GM12878 (cell line): ENCODE measurements at regions not wholly inside any gene's neighbourhood (a gene's known extent, or its start where the extent isn't known, plus 50 kb on each side); places are given as distances from the start of the nearest gene placed in this dataset.
A peak's percentile ranks its signal among the peaks of the same experiment; 100 is the strongest.

Source experiments
- ATAC-seq: fragments of 200-7000 bp; cut with Tn5 transposase; 3 replicates; pipeline ENCODE4 v1.9.1; 2020; ENCODE audit warnings: mild to moderate bottlenecking, moderate library complexity
- BruUV-seq: library from RNA; stranded (reverse); fragments of 400-500 nt; replicated peaks from 2 replicates; lab custom pipeline; 2021; lab: Mats Ljungman, UMichigan
- CTCF ChIA-PET: fragments of 300-600 bp; sonication (Branson Sonifier 250); formaldehyde crosslinking; extraction: SDS; loops from one replicate; lab custom pipeline; 2021; ENCODE audit warnings: inconsistent platforms; lab: Yijun Ruan, JAX
- POLR2A ChIA-PET: fragments of 350-600 bp; formaldehyde crosslinking; extraction: SDS; loops from one replicate; lab custom pipeline; 2021; ENCODE audit warnings: inconsistent platforms; lab: Charles Lee
- RAD21 ChIA-PET: fragments of 300-600 bp; sonication (Branson Sonifier 250); formaldehyde crosslinking; loops from one replicate; lab custom pipeline; 2023; ENCODE audit warnings: antibody characterized with exemption; ENCODE audit not compliant: unreplicated experiment; lab: Charles Lee
- SMC1A ChIA-PET: fragments of 300-600 bp; sonication (Branson Sonifier 250); formaldehyde crosslinking; loops from one replicate; lab custom pipeline; 2023; ENCODE audit not compliant: unreplicated experiment, uncharacterized antibody; lab: Charles Lee
- DNase-seq: peaks from one replicate; pipeline ENCODE4 v3.0.0-alpha.2; 2011; ENCODE audit warnings: low read depth, low spot score
- FAIRE-seq: peaks from 3 replicates; lab custom pipeline; 2011; peaks lifted over from hg19 to GRCh38; lab: Jason Lieb, UNC
- H2AFZ ChIP-seq: 2 replicates; pipeline ENCODE4 v1.6.0; 2011; ENCODE audit warnings: low read depth, low read length, control low read depth; ENCODE audit not compliant: control insufficient read depth
- H3K27ac ChIP-seq: 2 replicates; pipeline ENCODE4 v1.5.1; 2011; ENCODE audit warnings: control low read depth; ENCODE audit not compliant: control insufficient read depth, insufficient read depth
- H3K27me3 ChIP-seq, 2 experiments: replicated peaks in 1 of 2; 2 replicates each; pipeline versions ENCODE4 v1.6.0 to v1.6.1; 2011; ENCODE audit warnings: low read length in 1 of 2; ENCODE audit not compliant: control insufficient read depth in 2 of 2, insufficient read depth in 2 of 2
- H3K36me3 ChIP-seq, 2 experiments: 2 replicates each; pipeline ENCODE4 v1.5.1; 2011; ENCODE audit warnings: low read length in 1 of 2; ENCODE audit not compliant: control insufficient read depth in 2 of 2, insufficient read depth in 2 of 2
- H3K4me1 ChIP-seq: 2 replicates; pipeline ENCODE4 v1.6.1; 2011; ENCODE audit warnings: mild to moderate bottlenecking, low read length, moderate library complexity, mixed read lengths; ENCODE audit not compliant: control insufficient read depth, insufficient read depth
- H3K4me2 ChIP-seq: 2 replicates; pipeline ENCODE4 v1.6.0; 2011; ENCODE audit warnings: control low read depth; ENCODE audit not compliant: control insufficient read depth, insufficient read depth
- H3K4me3 ChIP-seq: fragments of 200-600 bp; sonication (generic); 2 replicates; pipeline ENCODE4 v1.5.1; 2016
- H3K79me2 ChIP-seq: 2 replicates; pipeline ENCODE4 v1.6.0; 2011; ENCODE audit warnings: low read length; ENCODE audit not compliant: control insufficient read depth, insufficient read depth
- H3K9ac ChIP-seq: 2 replicates; pipeline ENCODE4 v1.8.0; 2011; ENCODE audit warnings: low read length, control low read depth, mixed read lengths; ENCODE audit not compliant: control insufficient read depth, insufficient read depth
- H3K9me3 ChIP-seq: replicated peaks from 3 replicates; pipeline ENCODE4 v1.5.1; 2011; ENCODE audit warnings: mild to moderate bottlenecking, low read length; ENCODE audit not compliant: control insufficient read depth, insufficient read depth
- H4K20me1 ChIP-seq: 2 replicates; pipeline ENCODE4 v1.6.0; 2011; ENCODE audit not compliant: control insufficient read depth, insufficient read depth
- ZNF274 ChIP-seq: IDR thresholded peaks from one replicate; pipeline ENCODE4 v1.8.0; 2011; ENCODE audit not compliant: insufficient read length, insufficient read depth
- WGBS: methylation state at CpG from one replicate; pipeline ENCODE4 v1.1.6; 2016; ENCODE audit warnings: low lambda C conversion rate; ENCODE audit not compliant: insufficient replicate concordance, insufficient coverage; ENCODE audit errors: missing lambda C conversion rate; 5-methylcytosine and 5-hydroxymethylcytosine counted together
- in situ Hi-C: fragments of 300-500 bp; cut with MboI; formaldehyde crosslinking; loops from 9 replicates; pipeline ENCODE4 v1.14.3; 2018; ENCODE audit warnings: mixed read lengths
- intact Hi-C: fragments of 100-400 bp; cut with micrococcal nuclease; formaldehyde crosslinking; loops from one replicate; pipeline ENCODE4 v1.14.2; 2022; ENCODE audit not compliant: unreplicated experiment
- TF ChIP-seq, protein P1 (sequence below): IDR thresholded peaks from 2 replicates; pipeline ENCODE4 v1.6.1; 2011; ENCODE audit warnings: borderline replicate concordance, low read depth, mild to moderate bottlenecking, moderate library complexity, mixed read lengths, low read length; ENCODE audit not compliant: insufficient read depth; ENCODE audit errors: extremely low read length
- TF ChIP-seq, protein P2 (sequence below): fragments of 450-650 bp; IDR thresholded peaks from 2 replicates; pipeline ENCODE4 v1.6.1; 2017; ENCODE audit warnings: antibody characterized with exemption, mild to moderate bottlenecking, moderate library complexity

DNA sequence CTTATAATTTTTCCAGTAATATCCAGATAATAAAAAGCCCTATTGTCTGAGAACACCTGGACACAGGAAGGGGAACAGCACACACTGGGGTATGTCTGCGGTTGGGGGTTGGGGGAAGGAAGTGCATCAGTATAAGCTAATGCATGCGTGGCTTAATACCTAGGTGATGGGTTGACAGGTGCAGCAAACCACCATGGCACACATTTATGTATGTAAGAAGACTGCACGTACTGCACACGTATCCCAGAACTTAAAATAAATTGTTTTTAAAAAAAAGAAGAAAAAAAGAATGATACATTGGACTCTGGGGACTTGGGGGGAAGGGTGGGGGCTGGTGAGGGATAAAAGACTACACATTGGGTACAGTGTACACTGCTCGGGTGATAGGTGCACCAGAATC, 144.9 kb upstream of the C1orf174 start (continued):
- TF ChIP-seq ZNF274: no peak

DNA sequence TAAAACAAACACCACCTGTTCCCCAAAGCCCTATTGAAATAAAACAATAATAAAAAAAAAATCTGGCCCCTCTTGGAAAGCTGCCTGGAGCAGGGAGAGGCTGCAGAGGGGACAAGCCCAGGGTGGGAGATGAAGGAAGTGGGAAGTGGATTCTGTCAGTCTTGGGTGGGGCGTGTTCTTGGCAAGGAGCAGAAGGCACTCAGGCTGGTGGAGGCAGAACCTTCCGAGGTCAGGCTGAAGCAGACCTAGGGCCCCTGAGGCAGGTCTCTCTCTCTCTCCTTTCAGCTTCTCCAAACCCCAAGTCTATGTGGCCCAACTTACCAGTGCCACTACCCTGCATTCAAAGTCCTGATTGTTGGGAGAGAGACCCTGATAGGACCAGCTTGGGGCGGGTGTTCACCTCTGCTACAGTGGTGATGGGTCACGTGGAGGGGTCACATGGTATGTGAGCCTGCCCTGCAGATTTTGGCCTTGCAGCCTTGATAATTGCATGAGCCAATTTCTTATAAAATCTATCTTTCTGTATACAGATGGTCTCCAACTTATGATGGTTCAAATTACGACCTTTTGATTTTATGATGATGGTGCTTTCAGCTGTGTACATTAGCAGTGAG, 145.4 kb upstream of the C1orf174 start:
- TF ChIP-seq, protein P1, sequence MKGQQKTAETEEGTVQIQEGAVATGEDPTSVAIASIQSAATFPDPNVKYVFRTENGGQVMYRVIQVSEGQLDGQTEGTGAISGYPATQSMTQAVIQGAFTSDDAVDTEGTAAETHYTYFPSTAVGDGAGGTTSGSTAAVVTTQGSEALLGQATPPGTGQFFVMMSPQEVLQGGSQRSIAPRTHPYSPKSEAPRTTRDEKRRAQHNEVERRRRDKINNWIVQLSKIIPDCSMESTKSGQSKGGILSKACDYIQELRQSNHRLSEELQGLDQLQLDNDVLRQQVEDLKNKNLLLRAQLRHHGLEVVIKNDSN: peak; percentile 54
- TF ChIP-seq, protein P2, sequence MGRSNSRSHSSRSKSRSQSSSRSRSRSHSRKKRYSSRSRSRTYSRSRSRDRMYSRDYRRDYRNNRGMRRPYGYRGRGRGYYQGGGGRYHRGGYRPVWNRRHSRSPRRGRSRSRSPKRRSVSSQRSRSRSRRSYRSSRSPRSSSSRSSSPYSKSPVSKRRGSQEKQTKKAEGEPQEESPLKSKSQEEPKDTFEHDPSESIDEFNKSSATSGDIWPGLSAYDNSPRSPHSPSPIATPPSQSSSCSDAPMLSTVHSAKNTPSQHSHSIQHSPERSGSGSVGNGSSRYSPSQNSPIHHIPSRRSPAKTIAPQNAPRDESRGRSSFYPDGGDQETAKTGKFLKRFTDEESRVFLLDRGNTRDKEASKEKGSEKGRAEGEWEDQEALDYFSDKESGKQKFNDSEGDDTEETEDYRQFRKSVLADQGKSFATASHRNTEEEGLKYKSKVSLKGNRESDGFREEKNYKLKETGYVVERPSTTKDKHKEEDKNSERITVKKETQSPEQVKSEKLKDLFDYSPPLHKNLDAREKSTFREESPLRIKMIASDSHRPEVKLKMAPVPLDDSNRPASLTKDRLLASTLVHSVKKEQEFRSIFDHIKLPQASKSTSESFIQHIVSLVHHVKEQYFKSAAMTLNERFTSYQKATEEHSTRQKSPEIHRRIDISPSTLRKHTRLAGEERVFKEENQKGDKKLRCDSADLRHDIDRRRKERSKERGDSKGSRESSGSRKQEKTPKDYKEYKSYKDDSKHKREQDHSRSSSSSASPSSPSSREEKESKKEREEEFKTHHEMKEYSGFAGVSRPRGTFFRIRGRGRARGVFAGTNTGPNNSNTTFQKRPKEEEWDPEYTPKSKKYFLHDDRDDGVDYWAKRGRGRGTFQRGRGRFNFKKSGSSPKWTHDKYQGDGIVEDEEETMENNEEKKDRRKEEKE: no peak
- H3K27me3 ChIP-seq: no peaks in the 10 kb centered on the region
- H3K4me1 ChIP-seq: no peaks in the 10 kb centered on the region
- no peak overlapping the region for H3K9ac ChIP-seq
- H2AFZ ChIP-seq: no peak overlapping the region
- H3K79me2 ChIP-seq: no peaks in the 10 kb centered on the region
- no peaks in the 10 kb centered on the region for H3K9me3 ChIP-seq
- ChIA-PET CTCF (no interaction called here), POLR2A (no interaction called here), RAD21 (no interaction called here), SMC1A (no interaction called here)
- no peaks in the 10 kb centered on the region for H4K20me1 ChIP-seq
- H3K4me2 ChIP-seq: no peak overlapping the region
- no peak for DNase-seq
- intact Hi-C loops: no loop called here
- no peak for FAIRE-seq
- no TSS peak for BruUV-seq
- in situ Hi-C loops: no loop called here
- ATAC-seq: no peak
- H3K27ac ChIP-seq: no peak overlapping the region
- WGBS: 6% methylated on average over 5 of the region's 5 CpGs
- no peak overlapping the region for H3K4me3 ChIP-seq
- no peaks in the 10 kb centered on the region for H3K36me3 ChIP-seq
